ENCODE measurements at regions not wholly inside any gene's neighbourhood (a gene's known extent, or its start where the extent isn't known, plus 50 kb on each side); places are given as distances from the start of the nearest gene placed in this dataset.

DNA sequence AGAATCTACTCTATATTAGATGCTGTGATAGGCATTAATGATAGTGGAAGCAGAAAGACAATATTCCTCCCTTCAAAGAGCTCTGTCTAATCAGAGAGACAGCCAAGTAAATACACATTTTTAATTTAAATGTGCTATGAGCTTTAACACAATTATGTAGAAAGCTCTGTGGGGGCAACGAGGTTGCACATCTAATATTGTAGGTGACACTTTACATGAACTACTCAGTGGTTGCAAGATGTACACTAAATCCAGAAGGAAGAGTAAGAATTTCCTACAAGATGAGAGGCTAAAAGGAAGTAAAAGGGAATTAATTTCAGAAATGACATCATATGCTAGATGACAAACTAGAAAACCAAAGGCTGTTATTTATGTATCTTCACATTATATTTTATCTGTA, 120.9 kb downstream of the SPCS3 start:
- Histone ChIP-seq H3K27me3 (ENCODE audit: control insufficient read depth, insufficient read depth, low read length) (no peaks in the 10 kb centered on the region), H3K4me1 (ENCODE audit: control insufficient read depth, insufficient read depth, low read length) (no peaks in the 10 kb centered on the region)
- no CpG with 5 or more reads among the region's 1 CpG for WGBS (ENCODE audit: insufficient coverage)

DNA sequence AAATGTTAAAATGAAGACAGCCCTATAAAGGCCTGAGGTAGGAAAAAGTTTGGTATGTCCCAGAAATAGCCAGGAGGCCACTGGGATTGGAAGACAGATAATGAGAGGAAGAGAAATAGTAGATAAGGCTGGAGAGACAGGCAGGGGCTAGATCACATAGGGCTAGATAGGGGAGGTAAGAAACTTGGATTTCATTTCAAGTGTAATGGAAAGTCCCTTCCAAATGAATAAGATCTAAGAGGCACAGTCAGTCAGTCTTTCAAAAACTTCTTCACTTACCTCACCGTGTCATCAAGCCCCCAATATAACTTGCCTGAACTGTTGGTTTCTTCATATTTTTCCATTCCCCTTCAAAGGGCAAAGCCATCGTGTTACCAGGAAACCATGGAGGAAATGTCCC, 121.8 kb downstream of the SPCS3 start:
- Histone ChIP-seq H3K27ac (ENCODE audit: low read length) (no peak overlapping the region), H3K36me3 (ENCODE audit: control insufficient read depth, insufficient read depth, low read length) (no peaks in the 10 kb centered on the region), H3K9me3 (replicated peaks; ENCODE audit: control insufficient read depth, low read depth, low read length) (no peaks in the 10 kb centered on the region), H3K4me1 (ENCODE audit: control insufficient read depth, insufficient read depth, low read length) (no peaks in the 10 kb centered on the region), H3K27me3 (ENCODE audit: control insufficient read depth, insufficient read depth, low read length) (no peaks in the 10 kb centered on the region), H3K4me3 (ENCODE audit: low read length) (no peak overlapping the region)
- WGBS (ENCODE audit: insufficient coverage), result 78% methylated on average over 2 of the region's 2 CpGs
- no peak for DNase-seq

More for the DNA sequence above, 120.9 kb downstream of the SPCS3 start:
- Histone ChIP-seq H3K9me3 (replicated peaks; ENCODE audit: control insufficient read depth, low read depth, low read length) (no peaks in the 10 kb centered on the region), H3K36me3 (ENCODE audit: control insufficient read depth, insufficient read depth, low read length) (no peaks in the 10 kb centered on the region), H3K4me3 (ENCODE audit: low read length) (no peak overlapping the region), H3K27ac (ENCODE audit: low read length) (no peak overlapping the region)
- DNase-seq, result no peak

DNA sequence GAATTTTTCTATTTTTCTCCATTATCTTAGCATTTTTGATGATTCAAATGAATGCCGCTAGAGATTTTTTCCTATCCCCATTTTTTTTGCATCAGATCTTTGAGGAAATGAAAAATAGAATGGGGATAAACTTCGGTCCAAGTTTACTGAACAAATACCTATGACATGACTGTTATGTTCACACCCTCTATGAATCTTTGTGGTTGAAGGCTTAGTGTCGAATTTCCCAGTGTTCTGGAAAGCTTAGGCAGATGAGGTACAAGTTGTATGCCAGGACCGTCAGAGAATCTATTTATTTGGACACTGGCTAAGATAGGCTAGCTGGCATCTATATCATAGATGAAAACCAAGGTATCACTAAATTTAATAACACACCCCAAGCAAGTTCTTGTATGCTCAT, 123.4 kb downstream of the SPCS3 start:
- WGBS (ENCODE audit: insufficient coverage), result no CpG with 5 or more reads among the region's 4 CpGs
- H3K27me3 ChIP-seq (ENCODE audit: control insufficient read depth, insufficient read depth, low read length), result no peaks in the 10 kb centered on the region
- H3K4me1 ChIP-seq (ENCODE audit: control insufficient read depth, insufficient read depth, low read length), result no peaks in the 10 kb centered on the region
- no peak for DNase-seq
- H3K9me3 ChIP-seq (replicated peaks; ENCODE audit: control insufficient read depth, low read depth, low read length), result no peaks in the 10 kb centered on the region
- H3K4me3 ChIP-seq (ENCODE audit: low read length), result no peak overlapping the region
- H3K36me3 ChIP-seq (ENCODE audit: control insufficient read depth, insufficient read depth, low read length), result no peaks in the 10 kb centered on the region
- no peak overlapping the region for H3K27ac ChIP-seq (ENCODE audit: low read length)

DNA sequence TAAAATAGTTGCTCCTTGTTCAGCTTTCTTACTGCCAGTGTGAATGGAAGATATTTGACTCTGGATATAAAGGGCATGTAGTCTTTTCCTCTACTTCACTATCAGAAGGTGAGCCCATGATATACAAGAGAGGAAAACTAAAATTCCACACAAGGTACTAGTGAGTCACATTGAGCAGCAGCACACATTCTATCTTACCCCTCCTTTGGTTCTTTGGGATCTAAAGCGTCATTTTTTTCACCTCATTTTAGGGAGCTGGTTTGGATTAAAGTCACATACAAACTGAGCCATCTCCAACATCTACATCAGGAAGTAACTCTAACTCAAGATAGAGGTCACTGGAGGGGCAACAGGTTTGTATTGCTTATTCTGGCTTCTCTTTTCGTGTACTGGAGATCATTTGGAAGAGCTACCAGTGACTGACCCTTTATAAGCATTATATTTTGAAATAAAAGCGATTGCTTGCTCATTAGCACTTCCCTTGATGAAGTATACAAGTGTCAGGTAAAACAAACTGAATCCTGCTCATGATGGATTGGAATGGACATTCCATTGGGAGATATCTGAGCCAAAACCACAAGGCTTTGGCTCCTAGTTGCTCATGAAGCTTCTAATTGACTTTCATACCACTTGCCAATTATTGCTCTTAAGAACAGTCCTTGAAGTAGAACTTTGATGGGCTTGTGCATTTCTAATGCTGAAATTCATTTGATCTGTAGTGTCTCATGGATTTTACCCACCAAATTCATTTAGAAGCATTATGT, 124.1 kb downstream of the SPCS3 start:
- no peaks in the 10 kb centered on the region for H3K36me3 ChIP-seq (ENCODE audit: control insufficient read depth, insufficient read depth, low read length)
- H3K4me1 ChIP-seq (ENCODE audit: control insufficient read depth, insufficient read depth, low read length), result no peaks in the 10 kb centered on the region
- no CpG with 5 or more reads among the region's 3 CpGs for WGBS (ENCODE audit: insufficient coverage)
- H3K27me3 ChIP-seq (ENCODE audit: control insufficient read depth, insufficient read depth, low read length), result no peaks in the 10 kb centered on the region
- H3K4me3 ChIP-seq (ENCODE audit: low read length), result no peak overlapping the region
- DNase-seq, result no peak
- H3K9me3 ChIP-seq (replicated peaks; ENCODE audit: control insufficient read depth, low read depth, low read length), result no peaks in the 10 kb centered on the region
- no peak overlapping the region for H3K27ac ChIP-seq (ENCODE audit: low read length)

DNA sequence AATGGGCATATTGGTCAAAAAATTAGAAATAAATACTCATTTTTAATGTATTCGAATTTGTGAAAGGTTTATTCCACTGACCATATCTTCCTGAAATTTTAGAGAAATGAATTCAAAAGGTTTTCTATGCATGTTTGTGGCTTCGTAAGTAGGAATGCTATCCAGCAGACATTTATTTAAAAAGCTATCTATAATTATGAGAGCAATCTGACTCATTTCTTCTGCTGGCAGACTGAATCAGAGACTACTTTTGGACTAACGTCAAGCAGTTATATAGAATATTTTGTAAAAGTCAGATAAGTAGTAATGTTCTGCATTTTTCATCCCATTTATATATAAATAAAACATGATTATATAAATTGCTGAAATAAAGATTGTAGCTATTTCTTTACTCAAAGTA, 125.0 kb downstream of the SPCS3 start:
- Histone ChIP-seq H3K9me3 (replicated peaks; ENCODE audit: control insufficient read depth, low read depth, low read length) (no peaks in the 10 kb centered on the region), H3K4me3 (ENCODE audit: low read length) (no peak overlapping the region), H3K4me1 (ENCODE audit: control insufficient read depth, insufficient read depth, low read length) (no peaks in the 10 kb centered on the region), H3K36me3 (ENCODE audit: control insufficient read depth, insufficient read depth, low read length) (no peaks in the 10 kb centered on the region), H3K27ac (ENCODE audit: low read length) (no peak overlapping the region), H3K27me3 (ENCODE audit: control insufficient read depth, insufficient read depth, low read length) (no peaks in the 10 kb centered on the region)
- DNase-seq, result no peak
- WGBS (ENCODE audit: insufficient coverage), result no CpG with 5 or more reads among the region's 3 CpGs

GRCh38 chr4:176448761-176449160, 129.0 kb downstream of the SPCS3 start:
- DNase-seq, result no peak

GRCh38 chr4:176451443-176451842, 131.7 kb downstream of the SPCS3 start:
- no peaks in the 10 kb centered on the region for H3K4me1 ChIP-seq (ENCODE audit: control insufficient read depth, insufficient read depth, low read length)
- WGBS (ENCODE audit: insufficient coverage), result 87% methylated on average over 3 of the region's 6 CpGs
- H3K27ac ChIP-seq (ENCODE audit: low read length), result no peak overlapping the region
- H3K27me3 ChIP-seq (ENCODE audit: control insufficient read depth, insufficient read depth, low read length), result no peaks in the 10 kb centered on the region
- no peaks in the 10 kb centered on the region for H3K36me3 ChIP-seq (ENCODE audit: control insufficient read depth, insufficient read depth, low read length)
- H3K9me3 ChIP-seq (replicated peaks; ENCODE audit: control insufficient read depth, low read depth, low read length), result no peaks in the 10 kb centered on the region
- H3K4me3 ChIP-seq (ENCODE audit: low read length), result no peak overlapping the region
- DNase-seq, result no peak

More at GRCh38 chr4:176448761-176449160, 129.0 kb downstream of the SPCS3 start:
- no peaks in the 10 kb centered on the region for H3K4me1 ChIP-seq (ENCODE audit: control insufficient read depth, insufficient read depth, low read length)
- no peaks in the 10 kb centered on the region for H3K9me3 ChIP-seq (replicated peaks; ENCODE audit: control insufficient read depth, low read depth, low read length)
- WGBS (ENCODE audit: insufficient coverage), result no CpG with 5 or more reads among the region's 3 CpGs
- no peak overlapping the region for H3K27ac ChIP-seq (ENCODE audit: low read length)
- H3K4me3 ChIP-seq (ENCODE audit: low read length), result no peak overlapping the region
- no peaks in the 10 kb centered on the region for H3K27me3 ChIP-seq (ENCODE audit: control insufficient read depth, insufficient read depth, low read length)
- H3K36me3 ChIP-seq (ENCODE audit: control insufficient read depth, insufficient read depth, low read length), result no peaks in the 10 kb centered on the region

GRCh38 chr4:176453079-176453478, 133.3 kb downstream of the SPCS3 start:
- DNase-seq, result no peak
- H3K4me1 ChIP-seq (ENCODE audit: control insufficient read depth, insufficient read depth, low read length), result no peaks in the 10 kb centered on the region
- no peaks in the 10 kb centered on the region for H3K36me3 ChIP-seq (ENCODE audit: control insufficient read depth, insufficient read depth, low read length)
- no peaks in the 10 kb centered on the region for H3K27me3 ChIP-seq (ENCODE audit: control insufficient read depth, insufficient read depth, low read length)
- H3K27ac ChIP-seq (ENCODE audit: low read length), result no peak overlapping the region
- H3K4me3 ChIP-seq (ENCODE audit: low read length), result no peak overlapping the region
- no peaks in the 10 kb centered on the region for H3K9me3 ChIP-seq (replicated peaks; ENCODE audit: control insufficient read depth, low read depth, low read length)

- H3K4me1 ChIP-seq (ENCODE audit: control insufficient read depth, insufficient read depth, low read length), result no peaks in the 10 kb centered on the region
- WGBS (ENCODE audit: insufficient coverage), result no CpG with 5 or more reads among the region's 2 CpGs
- H3K36me3 ChIP-seq (ENCODE audit: control insufficient read depth, insufficient read depth, low read length), result no peaks in the 10 kb centered on the region
- no peak overlapping the region for H3K4me3 ChIP-seq (ENCODE audit: low read length)
- no peak for DNase-seq
- H3K27me3 ChIP-seq (ENCODE audit: control insufficient read depth, insufficient read depth, low read length), result no peaks in the 10 kb centered on the region
- H3K9me3 ChIP-seq (replicated peaks; ENCODE audit: control insufficient read depth, low read depth, low read length), result no peaks in the 10 kb centered on the region
- no peak overlapping the region for H3K27ac ChIP-seq (ENCODE audit: low read length)
Measured at GRCh38 chr4:176453658-176454057, 133.9 kb downstream of the SPCS3 start.

GRCh38 chr4:176464748-176465147, 145.0 kb downstream of the SPCS3 start:
- no peaks in the 10 kb centered on the region for H3K4me1 ChIP-seq (ENCODE audit: control insufficient read depth, insufficient read depth, low read length)
- 100% methylated on average over 2 of the region's 2 CpGs for WGBS (ENCODE audit: insufficient coverage)
- no peak overlapping the region for H3K27ac ChIP-seq (ENCODE audit: low read length)
- no peak overlapping the region for H3K4me3 ChIP-seq (ENCODE audit: low read length)
- no peaks in the 10 kb centered on the region for H3K27me3 ChIP-seq (ENCODE audit: control insufficient read depth, insufficient read depth, low read length)
- no peaks in the 10 kb centered on the region for H3K36me3 ChIP-seq (ENCODE audit: control insufficient read depth, insufficient read depth, low read length)
- no peak for DNase-seq
- H3K9me3 ChIP-seq (replicated peaks; ENCODE audit: control insufficient read depth, low read depth, low read length), result no peaks in the 10 kb centered on the region

DNA sequence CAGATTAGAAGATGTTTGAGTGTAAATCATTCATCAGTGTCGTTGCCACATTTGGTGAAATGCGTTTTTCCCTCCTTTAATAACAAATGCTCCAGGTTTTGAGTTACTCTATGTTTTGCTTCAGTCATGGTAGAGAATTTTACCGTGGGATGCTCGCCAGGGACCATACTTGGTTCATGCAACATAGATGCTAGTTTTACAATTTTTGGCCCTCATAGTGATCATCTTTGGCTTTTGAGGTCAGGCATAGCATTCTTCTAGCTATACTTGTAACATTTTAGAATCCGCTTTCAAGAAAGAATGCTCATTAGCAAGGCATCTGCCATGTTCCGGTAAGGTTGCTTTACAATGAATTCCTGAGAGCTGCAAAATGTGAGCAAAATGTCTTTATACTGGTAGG, 147.2 kb downstream of the SPCS3 start:
- Histone ChIP-seq H3K9me3 (replicated peaks; ENCODE audit: control insufficient read depth, low read depth, low read length) (no peaks in the 10 kb centered on the region), H3K4me1 (ENCODE audit: control insufficient read depth, insufficient read depth, low read length) (no peaks in the 10 kb centered on the region), H3K4me3 (ENCODE audit: low read length) (no peak overlapping the region), H3K27me3 (ENCODE audit: control insufficient read depth, insufficient read depth, low read length) (no peaks in the 10 kb centered on the region), H3K27ac (ENCODE audit: low read length) (no peak overlapping the region), H3K36me3 (ENCODE audit: control insufficient read depth, insufficient read depth, low read length) (no peaks in the 10 kb centered on the region)
- no peak for DNase-seq
- WGBS (ENCODE audit: insufficient coverage), result 80% methylated on average over 1 of the region's 6 CpGs
